ENCODE measurements at regions not wholly inside any gene's neighbourhood (a gene's known extent, or its start where the extent isn't known, plus 50 kb on each side); places are given as distances from the start of the nearest gene placed in this dataset.
"Not testable (repeated sequence)": the region's sequence is repeated elsewhere in the genome, so short reads cannot be mapped to it uniquely, and the experiment has no call there.

- no peak for ATAC-seq
- Mint-ChIP-seq H3K9me3 (peaks cover 0 to 13% of the 10 kb centered on the region in 2 donors), H3K27ac (peak overlapping the region in 1 of 2 donors; percentile 35), H3K36me3 (no peaks in the 10 kb centered on the region)
- DNase-seq (ENCODE audit: low spot score in 2 of 2): no peak
These were observed 349.2 kb upstream of the PRKCQ start for GRCh38 chr10:6929148-6929830.

- Mint-ChIP-seq H3K9me3 (peaks cover 0 to 13% of the 10 kb centered on the region in 2 donors), H3K27ac (peak overlapping the region; percentile 45 to 85), H3K36me3 (no peaks in the 10 kb centered on the region)
- no peak for ATAC-seq
- DNase-seq (ENCODE audit: low spot score in 2 of 2): no peak
These were observed 348.5 kb upstream of the PRKCQ start for GRCh38 chr10:6928586-6928985.

DNA sequence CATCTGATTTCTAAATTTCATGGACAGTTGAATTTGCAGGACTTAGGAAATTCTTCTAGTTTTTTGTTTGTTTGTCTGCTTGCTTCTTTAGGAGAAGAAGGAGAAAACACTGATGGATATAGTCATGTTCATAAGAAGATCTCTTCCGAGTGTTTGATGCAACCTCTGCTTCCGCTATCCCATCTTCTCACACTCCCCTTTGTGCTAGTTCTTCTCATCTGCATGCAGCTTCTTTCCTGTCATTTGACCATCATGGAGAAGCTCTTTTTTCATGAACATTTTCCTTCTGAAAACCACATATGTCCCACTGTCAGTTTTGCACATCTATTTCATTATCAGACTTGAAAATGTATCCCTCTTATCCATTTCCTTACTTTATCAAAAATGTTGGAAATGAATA, 346.9 kb upstream of the PRKCQ start:
- peak overlapping the region in 1 of 2 donors; percentile 85 for H3K27ac Mint-ChIP-seq
- H3K9me3 Mint-ChIP-seq: peaks cover 0 to 13% of the 10 kb centered on the region in 2 donors
- no peaks in the 10 kb centered on the region for H3K36me3 Mint-ChIP-seq
- no peak for DNase-seq (ENCODE audit: low spot score in 2 of 2)
- no peak for ATAC-seq

DNA sequence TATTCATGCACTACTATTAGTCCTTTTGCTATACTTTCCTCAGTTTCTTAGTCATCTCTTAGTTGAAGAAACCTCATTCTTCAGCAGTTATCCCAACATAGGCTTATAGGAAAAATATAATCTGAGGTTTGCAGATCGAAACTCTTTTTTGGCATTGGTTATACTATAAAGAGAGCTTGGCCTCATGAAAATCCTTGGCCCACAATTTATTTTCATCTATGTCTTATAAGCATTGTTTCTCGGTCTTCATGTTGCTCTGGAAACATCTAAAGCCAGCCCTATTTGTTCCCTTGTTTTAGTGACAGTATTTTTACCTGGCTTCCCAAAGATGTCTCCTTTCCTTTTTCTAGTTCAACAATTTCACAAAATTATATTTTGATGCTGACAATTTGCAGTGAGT, 345.1 kb upstream of the PRKCQ start:
- H3K36me3 Mint-ChIP-seq: no peaks in the 10 kb centered on the region
- ATAC-seq (no peak), DNase-seq (ENCODE audit: low spot score in 2 of 2) (no peak)
- H3K9me3 Mint-ChIP-seq: peaks cover 0 to 13% of the 10 kb centered on the region in 2 donors
- H3K27ac Mint-ChIP-seq: no peak overlapping the region

DNA sequence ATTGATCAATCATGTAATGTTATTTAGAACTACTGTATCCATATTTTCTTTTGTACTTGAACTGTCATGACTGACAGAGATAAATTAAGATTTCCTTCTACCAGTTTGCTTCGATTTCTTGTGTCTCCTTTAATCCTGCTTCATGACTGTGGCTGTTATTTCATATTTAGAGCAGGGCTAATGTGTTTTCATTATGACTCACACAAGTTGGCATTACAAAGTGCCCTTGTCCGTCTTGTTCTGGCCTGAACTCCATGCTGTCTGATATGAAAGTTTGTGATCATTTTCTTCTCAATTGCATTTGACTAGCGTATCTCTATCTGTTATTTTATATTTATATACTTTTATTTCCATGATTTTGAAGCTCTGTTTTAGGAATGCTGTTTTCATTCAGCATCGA, 344.1 kb upstream of the PRKCQ start:
- Mint-ChIP-seq H3K36me3 (no peaks in the 10 kb centered on the region), H3K27ac (no peak overlapping the region), H3K9me3 (peaks cover 0 to 5% of the 10 kb centered on the region in 2 donors)
- no peak for ATAC-seq
- no peak for DNase-seq (ENCODE audit: low spot score in 2 of 2)

DNA sequence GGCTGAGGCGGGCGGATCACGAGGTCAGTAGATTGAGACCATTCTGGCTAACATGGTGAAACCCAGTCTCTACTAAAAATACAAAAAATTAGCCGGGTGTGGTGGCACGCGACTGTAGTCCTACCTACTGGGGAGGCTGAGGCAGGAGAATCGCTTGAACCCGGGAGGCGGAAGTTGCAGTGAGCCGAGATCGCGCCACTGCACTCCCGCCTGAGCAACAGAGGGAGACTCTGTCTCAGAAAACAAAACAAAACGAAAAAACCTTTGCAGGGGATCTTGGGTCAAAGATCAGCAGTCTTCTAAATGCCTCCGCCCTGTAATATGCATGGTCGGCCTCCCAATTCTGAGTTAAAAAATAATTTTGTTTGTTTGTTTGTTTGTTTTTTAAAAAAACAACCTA, 340.9 kb upstream of the PRKCQ start:
- not testable (repeated sequence) for DNase-seq (ENCODE audit: low spot score in 2 of 2); H3K9me3 Mint-ChIP-seq; ATAC-seq; H3K36me3 Mint-ChIP-seq; H3K27ac Mint-ChIP-seq

DNA sequence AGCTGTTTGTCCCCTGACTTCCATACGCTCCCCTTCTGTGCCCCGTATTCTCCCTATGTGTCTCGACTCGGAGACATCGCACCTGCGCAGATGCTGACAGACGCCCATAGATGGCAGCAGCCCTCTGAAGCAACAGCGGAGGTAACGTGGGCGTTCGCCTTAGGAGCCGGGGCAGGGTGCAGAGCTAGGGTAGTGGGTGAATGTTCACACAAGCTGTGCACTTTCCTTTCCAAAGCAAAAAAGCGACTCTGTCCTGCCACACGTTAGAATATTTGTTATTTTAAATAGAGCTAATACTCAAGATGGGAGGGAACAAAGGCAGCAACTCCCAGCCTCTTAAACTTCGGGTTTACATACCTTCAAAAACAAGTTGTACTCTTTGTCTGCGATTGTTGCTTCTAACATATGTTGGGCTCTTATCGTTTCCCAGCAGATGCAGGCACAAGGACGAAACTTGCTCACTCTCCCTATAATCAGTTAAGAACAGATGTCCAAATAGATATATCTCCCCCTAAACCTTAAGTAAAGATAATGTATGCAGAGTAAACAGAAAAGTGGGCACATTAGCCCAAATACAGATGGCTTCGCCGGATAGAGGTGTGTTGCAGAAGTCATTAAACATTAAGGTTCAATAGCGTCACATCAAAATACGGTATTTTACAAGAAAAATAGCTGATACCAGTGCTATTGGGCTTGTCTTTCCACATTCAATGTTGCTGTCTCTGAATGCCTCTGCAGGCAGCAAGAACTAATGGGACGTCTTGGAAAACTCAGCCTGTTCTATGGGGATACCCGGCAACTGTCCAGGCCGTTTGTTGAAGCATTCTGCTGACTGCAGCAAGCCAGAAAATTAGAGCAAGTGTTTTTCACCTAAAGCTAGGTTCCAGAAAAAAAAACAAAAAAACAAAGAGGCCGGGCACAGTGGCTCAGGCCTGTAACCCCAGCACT, 340.3 kb upstream of the PRKCQ start:
- peak; percentile 73 to 75 for DNase-seq (ENCODE audit: low spot score in 2 of 2)
- Mint-ChIP-seq H3K9me3 (no peaks in the 10 kb centered on the region), H3K36me3 (no peaks in the 10 kb centered on the region), H3K27ac (no peak overlapping the region)
- ATAC-seq: peak; percentile 98 to 99

GRCh38 chr10:6919077-6919476, 339.0 kb upstream of the PRKCQ start:
- no peaks in the 10 kb centered on the region for H3K9me3 Mint-ChIP-seq
- H3K27ac Mint-ChIP-seq: no peak overlapping the region
- no peaks in the 10 kb centered on the region for H3K36me3 Mint-ChIP-seq
- ATAC-seq: no peak
- DNase-seq (ENCODE audit: low spot score in 2 of 2): no peak

GRCh38 chr10:6918305-6918704, 338.2 kb upstream of the PRKCQ start:
- Mint-ChIP-seq H3K9me3 (no peaks in the 10 kb centered on the region), H3K27ac (no peak overlapping the region), H3K36me3 (no peaks in the 10 kb centered on the region)
- peak in 1 of 2 donors; percentile 80 for DNase-seq (ENCODE audit: low spot score in 2 of 2)
- peak; percentile 64 to 68 for ATAC-seq

DNA sequence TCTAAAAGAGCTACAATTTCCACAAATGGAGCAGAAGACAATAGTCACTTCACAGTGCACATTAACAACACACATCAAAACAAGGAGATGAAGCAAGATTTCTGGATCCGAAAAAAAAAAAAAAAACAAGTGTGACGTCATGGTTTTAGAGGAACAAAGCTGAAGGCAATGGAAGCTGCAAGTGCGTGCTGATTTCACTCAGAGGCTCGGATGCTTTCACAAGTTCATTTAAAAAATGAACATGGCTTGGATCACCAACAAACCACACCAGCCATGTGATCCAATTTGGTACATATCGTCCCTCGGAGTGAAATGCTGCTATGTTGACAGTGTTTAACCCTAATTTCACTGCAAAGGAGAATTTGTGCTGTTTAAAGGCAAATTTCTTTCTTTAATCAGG, 337.0 kb upstream of the PRKCQ start:
- no peak for DNase-seq (ENCODE audit: low spot score in 2 of 2)
- Mint-ChIP-seq H3K9me3 (no peaks in the 10 kb centered on the region), H3K36me3 (no peaks in the 10 kb centered on the region), H3K27ac (no peak overlapping the region)
- ATAC-seq: no peak

DNA sequence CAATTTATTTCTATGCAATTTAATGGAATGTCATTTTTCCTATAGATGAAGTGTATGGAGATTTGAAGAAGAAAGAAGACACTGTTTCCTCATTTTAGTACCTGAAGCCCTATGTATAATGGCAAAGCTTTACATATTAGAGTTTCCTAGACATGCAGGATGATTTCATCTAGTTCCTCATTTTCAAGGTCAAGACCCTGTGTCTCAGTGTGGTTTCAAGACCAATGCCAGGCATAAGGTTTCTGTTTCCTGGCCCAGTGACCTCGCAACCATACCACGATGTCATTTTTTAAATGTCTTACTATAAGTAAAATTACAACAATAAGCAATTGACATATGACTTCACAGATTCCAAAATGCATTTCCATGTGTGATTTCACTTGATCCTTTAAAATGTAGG, 336.5 kb upstream of the PRKCQ start:
- Mint-ChIP-seq H3K36me3 (no peaks in the 10 kb centered on the region), H3K27ac (no peak overlapping the region), H3K9me3 (no peaks in the 10 kb centered on the region)
- DNase-seq (ENCODE audit: low spot score in 2 of 2): no peak
- no peak for ATAC-seq

DNA sequence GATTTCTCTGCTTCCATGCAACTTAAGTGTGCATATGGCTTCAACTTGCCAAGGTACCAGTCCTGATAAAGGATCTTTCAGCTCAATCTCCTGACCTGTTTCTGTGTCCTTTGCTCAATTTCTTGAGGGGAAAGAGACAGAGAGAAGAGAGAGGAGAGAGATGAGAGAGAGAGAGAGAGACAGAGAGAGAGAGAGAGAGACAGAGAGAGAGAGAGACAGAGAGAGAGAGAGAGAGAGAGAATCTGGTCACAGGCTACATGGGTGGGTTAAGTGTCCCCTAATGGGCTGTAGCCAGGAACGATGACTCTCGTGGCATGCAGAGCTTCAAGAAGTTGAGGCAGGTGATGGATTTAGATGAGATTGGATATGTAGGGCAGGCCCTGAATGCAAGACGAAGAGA, 335.2 kb upstream of the PRKCQ start:
- Mint-ChIP-seq H3K27ac (no peak overlapping the region), H3K36me3 (no peaks in the 10 kb centered on the region), H3K9me3 (no peaks in the 10 kb centered on the region)
- no peak for ATAC-seq
- no peak for DNase-seq (ENCODE audit: low spot score in 2 of 2)

- Mint-ChIP-seq H3K9me3 (peaks cover 3 to 8% of the 10 kb centered on the region in 2 donors), H3K36me3 (peaks cover 0 to 7% of the 10 kb centered on the region in 2 donors), H3K27ac (no peak overlapping the region)
- ATAC-seq (peak; percentile 26 to 68), DNase-seq (ENCODE audit: low spot score in 2 of 2) (no peak)
These were observed 332.9 kb upstream of the PRKCQ start for GRCh38 chr10:6912929-6913328.

DNA sequence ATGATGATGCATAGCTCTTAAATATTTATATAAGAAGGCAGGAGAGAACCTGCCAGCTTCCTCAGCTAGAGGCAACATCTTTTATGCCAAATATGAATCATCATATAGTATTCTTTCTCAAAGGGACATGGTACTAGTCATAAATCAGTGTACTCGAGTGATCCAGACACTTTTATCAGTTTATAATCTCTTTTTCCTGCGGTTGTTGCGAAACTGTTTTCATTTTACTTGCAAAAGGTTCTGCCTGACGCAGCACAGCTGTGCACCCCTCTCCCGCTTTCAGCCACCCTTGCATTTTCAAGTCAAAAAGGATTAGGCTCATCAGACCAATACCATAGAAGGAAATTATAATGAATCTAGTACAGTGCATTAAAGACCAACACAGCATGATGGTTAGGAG, 332.3 kb upstream of the PRKCQ start:
- DNase-seq (ENCODE audit: low spot score in 2 of 2): no peak
- no peak overlapping the region for H3K27ac Mint-ChIP-seq
- ATAC-seq: peak; percentile 78 to 85
- H3K9me3 Mint-ChIP-seq: peaks cover 5 to 9% of the 10 kb centered on the region in 2 donors
- peaks cover 0 to 7% of the 10 kb centered on the region in 2 donors for H3K36me3 Mint-ChIP-seq

DNA sequence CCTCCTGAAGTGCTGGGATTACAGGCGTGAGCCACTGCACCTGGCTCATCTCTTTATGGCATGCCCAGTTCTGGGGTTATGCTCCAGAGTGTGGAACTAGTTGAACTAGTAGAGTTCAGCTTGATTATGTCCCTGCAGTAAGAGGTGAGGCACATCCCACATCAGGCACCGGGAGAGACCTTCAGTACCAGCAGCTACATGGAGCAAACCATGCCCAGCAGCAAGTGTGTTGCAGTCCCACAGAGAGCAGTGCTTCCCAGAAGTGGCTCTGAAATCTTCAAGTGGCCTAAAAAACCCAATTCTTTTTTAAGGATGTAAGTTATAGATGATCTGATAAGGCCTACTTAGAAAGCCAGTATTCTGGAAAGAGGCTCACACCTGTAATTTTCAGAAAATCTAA, 331.9 kb upstream of the PRKCQ start:
- Mint-ChIP-seq H3K9me3 (peaks cover 5 to 9% of the 10 kb centered on the region in 2 donors), H3K27ac (no peak overlapping the region), H3K36me3 (peaks cover 0 to 7% of the 10 kb centered on the region in 2 donors)
- ATAC-seq (peak; percentile 7 to 27), DNase-seq (ENCODE audit: low spot score in 2 of 2) (no peak)

GRCh38 chr10:6909905-6910560, 330.0 kb upstream of the PRKCQ start:
- peaks cover 5 to 16% of the 10 kb centered on the region in 2 donors for H3K9me3 Mint-ChIP-seq
- H3K36me3 Mint-ChIP-seq: peaks cover 7 to 8% of the 10 kb centered on the region in 2 donors
- no peak overlapping the region for H3K27ac Mint-ChIP-seq
- no peak for ATAC-seq
- no peak for DNase-seq (ENCODE audit: low spot score in 2 of 2)

All from activated naive CD4-positive, alpha-beta T cell treated with anti-CD3 and anti-CD28 coated beads, Interleukin-2, amount 50 U/mL, for 72 hours (primary cell).